ENCODE measurements at regions not wholly inside any gene's neighbourhood (a gene's known extent, or its start where the extent isn't known, plus 50 kb on each side); places are given as distances from the start of the nearest gene placed in this dataset.
A peak's percentile ranks its signal among the peaks of the same experiment; 100 is the strongest.
"Not testable (repeated sequence)": the region's sequence is repeated elsewhere in the genome, so short reads cannot be mapped to it uniquely, and the experiment has no call there.

DNA sequence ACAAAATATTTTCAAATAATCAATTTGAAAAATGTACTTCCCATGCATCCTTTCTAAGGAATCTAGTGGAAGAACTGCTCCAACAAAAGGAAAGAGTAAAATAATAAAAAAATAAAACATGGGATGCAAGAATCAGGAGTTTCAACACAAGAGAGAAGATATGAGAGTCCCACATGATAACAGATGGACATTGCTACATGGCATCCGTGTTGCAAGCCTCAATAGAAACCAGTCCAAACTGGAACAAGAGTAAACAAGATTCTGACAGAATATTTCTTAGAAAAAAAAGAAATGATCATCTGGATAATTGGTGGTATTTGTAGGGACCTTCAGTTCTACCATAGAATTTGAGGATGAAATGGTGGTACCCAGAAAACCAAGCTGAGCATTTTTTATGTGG is 186.8 kb downstream of the FRK start:
- DNase-seq (ENCODE audit: low read depth): no peak

DNA sequence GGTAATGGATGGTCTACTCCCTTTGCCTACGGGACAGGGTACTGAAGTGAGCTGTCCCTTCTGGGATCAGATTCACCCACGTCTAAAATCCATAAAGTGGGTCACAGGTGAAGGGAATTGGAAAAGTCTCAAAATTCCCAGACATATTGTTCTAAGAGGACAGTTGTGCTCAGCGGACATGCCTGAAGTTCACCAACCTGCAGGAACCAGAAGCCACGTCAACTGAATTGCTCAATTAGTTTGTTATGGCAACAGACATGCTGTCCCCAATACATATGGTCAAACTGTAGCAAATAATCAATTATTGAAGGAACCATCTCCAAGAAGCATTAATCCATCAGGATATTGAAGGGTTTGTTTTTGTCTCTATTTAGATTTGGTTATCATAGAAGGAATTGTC is 190.2 kb downstream of the FRK start:
- DNase-seq (ENCODE audit: low read depth): no peak

DNA sequence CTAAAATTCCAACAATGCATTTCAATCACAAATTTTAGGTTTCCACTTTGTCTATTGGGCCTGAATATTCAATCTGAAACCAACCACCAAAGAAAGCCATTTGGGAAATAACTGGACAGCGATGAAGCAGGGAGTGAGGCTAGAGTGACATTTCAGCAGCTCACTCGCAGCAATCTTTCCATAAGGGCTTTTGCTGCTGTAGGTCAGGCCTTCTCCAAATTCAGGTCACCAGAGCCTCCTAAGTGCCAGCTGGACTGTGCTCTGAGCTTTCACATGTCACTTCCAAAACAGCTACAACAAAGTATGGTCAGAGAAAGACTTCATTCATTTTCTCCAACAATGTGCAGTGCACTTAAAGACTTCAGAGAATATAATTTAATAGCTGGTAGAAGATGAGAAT is 194.8 kb downstream of the FRK start:
- DNase-seq (ENCODE audit: low read depth): no peak

DNA sequence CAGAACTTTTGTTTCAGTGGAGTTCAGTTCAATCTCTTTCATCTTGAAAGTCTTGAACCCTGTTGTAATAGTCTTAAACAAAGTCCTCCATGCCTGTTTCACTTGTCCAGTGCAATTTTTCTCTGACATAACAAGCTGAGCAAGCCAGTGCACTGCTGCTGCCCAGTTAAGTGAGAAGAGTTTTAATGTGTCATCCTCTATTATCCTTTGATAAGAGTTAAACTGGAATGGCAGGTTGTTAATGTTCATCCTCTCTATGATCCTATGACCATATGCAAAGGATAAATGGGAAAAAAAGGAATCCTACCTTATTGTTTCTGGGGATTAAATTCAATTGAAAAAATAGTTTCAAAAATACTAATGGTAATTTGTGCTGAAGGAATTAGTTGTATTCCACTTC is 197.5 kb downstream of the FRK start:
- DNase-seq (ENCODE audit: low read depth): no peak

DNA sequence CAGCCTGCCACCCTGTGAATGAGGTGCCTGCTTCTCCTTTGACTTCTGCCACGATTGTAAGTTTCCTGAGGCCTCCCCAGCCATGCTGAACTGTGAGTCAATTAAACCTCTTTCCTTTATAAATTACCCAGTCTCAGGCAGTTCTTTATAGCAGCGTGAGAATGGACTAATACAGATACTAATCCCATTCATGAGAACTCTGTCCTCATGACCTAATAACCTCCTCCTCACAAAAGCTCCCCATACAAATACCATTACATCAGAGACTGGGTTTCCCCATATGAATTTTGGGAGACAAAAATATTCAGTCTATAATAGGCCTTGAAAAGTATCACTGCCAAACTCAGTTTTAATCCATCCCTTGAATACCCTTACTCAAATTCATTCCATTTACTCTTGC is 199.0 kb downstream of the FRK start:
- not testable (repeated sequence) for DNase-seq (ENCODE audit: low read depth)

DNA sequence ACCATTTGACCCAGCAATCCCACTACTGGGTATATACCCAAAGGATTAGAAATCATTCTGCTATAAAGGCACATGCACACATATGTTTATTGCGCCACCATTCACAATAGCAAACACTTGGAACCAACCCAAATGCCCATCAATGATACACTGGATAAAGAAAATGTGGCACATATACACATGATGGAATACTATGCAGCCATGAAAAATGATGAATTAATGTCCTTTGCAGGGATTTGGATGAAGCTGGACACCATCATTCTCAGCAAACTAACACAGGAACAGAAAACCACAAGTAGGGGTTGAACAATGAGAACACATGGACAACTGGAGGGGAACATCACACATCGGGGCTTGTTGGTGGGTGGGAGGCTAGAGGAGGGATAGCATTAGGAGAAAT is 201.1 kb downstream of the FRK start:
- not testable (repeated sequence) for DNase-seq (ENCODE audit: low read depth)

DNA sequence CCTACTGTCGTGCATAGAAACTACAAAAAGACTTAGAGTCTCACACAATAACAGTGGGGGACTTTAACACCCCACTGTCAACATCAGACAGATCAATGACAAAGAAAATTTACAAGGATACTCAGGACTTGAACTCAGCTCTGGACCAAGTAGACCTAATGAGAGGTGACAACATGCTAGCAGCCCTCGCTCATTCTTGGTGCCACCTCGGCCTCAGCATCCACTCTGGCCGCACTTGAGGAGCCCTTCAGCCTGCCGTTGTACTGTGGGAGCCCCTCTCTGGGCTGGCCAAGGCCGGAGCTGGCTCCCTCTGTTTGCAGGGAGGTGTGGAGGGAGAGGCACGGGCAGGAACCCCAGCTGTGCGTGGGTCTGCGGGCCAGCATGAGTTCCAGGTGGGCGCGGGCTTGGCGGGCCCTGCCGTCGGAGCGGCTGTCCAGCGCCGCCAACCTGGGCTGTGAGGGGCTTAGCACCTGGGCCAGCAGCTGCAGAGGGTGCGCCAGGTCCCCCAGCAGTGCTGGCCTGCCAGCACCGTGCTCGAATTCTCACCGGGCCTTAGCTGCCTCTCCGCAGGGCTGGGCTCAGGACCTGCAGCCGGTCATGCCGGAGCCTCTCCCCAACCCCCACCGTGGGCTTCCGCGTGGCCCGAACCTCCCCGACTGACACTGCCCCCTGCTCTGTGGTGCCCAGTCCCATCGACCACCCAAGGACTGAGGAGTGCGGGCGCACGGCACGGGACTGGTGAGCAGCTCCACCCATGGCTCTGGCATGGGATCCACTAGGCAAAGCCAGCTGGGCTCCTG is 205.6 kb downstream of the FRK start:
- DNase-seq (ENCODE audit: low read depth): no peak

DNA sequence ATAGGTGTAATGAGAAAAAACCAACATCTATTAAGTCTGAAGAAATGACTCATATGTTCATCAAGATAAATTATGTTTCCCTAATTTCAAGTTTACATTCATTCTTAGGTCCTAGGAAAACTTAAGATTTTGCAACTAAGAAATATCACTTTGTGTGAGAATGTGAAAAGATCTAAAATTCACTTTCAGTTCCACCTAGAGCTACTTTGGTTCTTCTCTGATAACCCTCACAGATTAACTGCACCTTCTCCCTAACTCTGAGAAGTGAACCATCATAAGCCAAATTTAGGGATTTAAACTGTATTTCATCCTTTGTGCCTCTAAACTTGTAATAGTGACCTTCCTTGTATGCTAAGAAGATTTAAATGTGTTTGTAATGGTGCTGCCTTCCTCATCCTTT is 213.0 kb downstream of the FRK start:
- no peak for DNase-seq (ENCODE audit: low read depth)

DNA sequence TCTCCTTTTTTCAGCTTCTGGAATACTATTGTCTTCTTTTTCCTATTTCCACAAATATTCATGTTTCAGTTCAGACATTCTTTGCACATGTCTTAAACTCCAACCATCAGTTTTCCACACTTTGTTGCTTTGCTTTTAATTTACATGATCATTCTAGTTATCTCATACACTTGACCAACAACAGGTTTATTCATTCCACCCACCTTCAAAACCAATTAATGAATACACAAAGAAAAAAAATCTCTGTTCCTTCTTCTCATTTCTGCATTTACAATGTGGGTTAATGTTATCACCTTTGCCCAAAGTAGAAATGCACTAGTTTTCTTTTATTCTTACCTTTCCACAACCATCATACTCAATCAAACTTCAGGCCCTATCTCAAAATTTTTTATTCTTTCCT is 216.7 kb downstream of the FRK start:
- DNase-seq (ENCODE audit: low read depth): no peak

DNA sequence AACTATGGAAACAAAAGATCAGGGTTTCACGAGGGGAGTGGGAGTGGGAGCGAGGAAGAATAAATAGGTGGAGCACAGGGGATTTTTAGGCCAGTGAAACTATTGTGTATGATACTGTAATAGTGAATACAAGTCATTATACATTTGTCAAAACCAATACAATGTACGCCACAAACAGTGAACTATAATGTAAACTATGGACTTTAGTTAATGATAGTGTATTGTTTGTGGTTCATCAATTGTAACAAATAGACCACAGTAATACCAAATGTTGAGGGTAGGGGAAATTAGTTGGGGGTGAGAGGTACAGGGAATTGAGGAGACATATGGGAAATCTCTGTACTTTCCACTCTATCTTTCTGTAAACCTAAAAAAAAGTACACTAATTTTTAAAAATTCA is 218.4 kb downstream of the FRK start:
- DNase-seq (ENCODE audit: low read depth): no peak

DNA sequence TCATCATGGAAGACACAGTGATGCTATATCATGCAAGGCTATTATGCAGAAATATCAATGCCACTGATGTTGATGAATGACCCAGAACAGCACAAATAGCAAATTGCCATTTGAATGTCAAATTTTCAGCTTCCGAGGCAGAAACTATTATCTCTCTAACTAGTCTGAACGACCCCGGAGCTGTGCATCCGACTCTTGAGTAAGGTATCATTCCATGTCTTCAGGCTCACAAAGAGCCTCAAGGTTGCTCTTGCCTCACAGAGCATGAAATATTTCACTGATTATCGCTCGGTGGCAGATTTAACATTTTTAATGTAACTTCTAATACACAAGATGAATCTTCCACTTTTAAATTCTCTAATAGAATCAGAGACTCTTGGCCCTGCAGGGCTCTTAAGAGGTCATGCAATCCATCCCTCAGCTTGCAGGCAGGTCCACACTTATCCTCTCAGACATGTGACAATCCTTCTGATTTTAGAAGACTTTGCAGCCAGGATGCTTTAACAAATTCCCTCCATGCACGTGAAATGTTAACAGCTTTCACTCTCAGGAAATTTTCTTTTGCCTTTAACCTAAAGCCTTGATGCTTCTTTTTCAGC is 221.0 kb downstream of the FRK start:
- no peak for DNase-seq (ENCODE audit: low read depth)

DNA sequence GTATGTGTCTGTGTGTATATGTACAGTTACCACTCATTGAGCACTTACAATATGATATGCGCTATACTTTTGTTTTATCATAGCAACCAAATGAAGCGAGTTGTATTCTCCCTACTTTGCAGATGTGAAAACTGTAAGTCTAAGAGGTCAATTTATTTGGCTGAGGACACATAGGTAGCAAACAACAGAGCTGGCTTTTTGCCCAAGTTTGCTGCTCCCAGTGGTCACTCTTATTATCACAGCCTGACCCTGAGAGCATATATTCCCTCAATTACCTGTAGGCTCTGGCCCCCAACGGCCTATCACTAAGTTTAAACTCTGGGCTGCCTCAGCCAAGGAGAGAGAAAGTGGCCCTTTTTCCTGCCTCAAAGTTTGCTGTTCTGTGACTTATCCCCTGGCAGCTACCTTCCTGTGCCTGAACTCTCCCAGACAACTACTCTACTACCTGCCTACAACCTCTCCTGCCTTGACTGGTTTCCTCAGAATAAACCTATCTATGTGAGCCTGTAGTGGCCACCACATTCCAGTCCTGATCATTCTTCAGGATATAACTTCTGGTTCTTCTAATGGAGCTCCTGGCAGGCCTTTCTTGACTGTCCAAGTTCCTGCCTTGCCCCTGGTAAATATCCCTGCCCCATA is 221.8 kb downstream of the FRK start:
- peak; percentile 39 for DNase-seq (ENCODE audit: low read depth)

DNA sequence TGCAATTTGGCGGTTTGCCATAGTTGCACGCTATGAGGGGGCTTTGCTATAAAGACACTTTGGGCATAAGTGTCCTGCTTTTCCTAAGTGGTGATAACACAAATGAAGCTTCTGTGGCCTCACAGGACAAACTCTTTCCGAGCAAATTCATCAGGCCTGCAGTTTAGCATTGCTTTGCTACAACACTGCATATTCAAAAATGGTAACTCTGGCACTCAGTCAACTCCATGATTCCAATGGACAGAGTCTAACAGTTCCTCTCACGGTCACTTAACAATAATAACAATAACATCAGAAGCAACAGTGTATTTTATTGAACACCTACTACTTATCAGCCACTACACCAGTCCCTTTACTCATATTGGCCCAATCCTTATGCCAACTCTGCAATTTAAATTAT is 222.5 kb downstream of the FRK start:
- DNase-seq (ENCODE audit: low read depth): no peak

DNA sequence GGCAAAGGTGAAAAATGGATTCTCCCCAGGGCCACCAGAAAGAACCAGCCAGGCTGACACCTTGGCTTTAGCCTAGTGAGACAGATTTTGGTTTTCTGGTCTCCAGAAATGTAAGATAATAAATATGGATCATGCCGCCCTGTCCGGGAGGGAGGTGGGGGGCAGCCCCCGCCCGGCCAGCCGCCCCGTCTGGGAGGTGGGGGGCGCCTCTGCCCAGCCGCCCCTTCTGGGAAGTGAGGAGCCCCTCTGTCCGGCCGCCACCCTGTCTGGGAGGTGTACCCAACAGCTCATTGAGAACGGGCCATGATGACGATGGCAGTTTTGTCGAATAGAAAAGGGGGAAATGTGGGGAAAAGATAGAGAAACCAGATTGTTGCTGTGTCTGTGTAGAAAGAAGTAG is 224.3 kb downstream of the FRK start:
- DNase-seq (ENCODE audit: low read depth): not testable (repeated sequence)

DNA sequence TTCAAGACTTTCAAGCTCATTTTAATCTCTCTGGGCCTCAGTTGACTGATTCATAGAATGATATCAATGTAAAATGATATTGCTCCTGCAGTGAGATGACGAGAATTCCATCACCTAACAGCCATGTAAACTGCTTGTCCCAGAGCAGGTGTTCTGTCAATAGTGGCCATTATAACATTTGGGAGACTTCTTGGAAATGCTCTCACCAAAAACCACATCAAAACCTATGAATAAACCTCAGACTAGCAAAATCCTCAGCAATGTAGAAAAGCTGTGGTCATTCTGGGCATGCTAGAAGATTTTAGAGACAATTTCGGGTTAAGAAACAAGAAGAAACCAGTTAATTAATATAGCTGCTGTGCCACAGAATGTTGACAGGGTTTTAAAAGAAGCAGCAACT is 225.4 kb downstream of the FRK start:
- peak; percentile 5 for DNase-seq (ENCODE audit: low read depth)

DNA sequence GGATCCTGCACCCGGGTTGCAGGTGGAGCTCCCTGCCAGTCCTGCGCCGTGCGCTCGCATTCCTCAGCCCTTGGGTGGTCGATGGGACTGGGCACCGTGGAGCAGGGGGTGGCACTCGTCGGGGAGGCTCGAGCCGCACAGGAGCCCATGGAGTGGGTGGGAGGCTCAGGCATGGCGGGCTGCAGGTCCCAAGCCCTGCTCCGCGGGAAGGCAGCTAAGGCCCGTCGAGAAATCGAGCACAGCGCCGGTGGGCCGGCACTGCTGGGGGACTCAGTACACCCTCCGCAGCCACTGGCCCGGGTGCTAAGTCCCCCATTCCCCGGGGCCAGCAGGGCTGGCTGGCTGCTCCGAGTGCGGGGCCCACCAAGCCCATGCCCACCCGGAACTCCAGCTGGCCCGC is 226.1 kb downstream of the FRK start:
- not testable (repeated sequence) for DNase-seq (ENCODE audit: low read depth)

DNA sequence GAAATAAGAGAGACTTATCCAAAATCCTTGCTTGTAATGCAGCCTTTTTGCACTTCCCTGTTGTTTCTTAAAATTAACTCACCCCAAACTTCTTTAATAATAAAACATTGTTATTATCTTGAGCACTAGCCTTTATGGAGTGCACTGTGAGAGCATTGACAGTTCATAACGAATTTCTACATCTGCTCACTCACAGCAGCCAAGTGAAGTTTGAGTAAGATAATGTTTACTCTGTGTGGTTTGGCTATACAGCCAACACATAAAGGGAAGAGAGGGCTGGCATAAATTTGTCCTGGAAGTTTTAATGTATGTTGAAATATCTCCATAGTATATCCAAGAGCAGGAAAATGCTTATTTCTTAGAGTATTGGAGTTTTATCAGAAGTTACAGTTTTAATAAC is 227.9 kb downstream of the FRK start:
- no peak for DNase-seq (ENCODE audit: low read depth)

DNA sequence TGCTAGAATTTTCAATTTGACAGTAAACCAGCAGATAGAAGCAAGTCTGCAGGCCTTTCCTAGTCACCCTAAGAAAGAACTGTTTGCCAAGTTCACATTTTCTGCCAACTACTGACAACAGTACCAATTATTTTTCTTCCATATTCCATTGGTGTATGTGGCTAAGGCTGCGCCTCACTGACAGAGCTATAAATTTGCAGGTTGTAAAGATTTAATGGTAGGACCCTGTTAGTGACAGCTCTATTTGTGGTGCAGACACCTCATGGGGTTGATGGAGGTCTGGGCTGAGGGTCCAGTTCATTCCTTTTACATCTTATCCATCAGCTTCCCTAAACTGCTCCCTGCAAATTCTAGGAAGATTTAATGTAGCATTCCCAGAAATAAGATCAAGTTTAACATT is 228.5 kb downstream of the FRK start:
- DNase-seq (ENCODE audit: low read depth): no peak

DNA sequence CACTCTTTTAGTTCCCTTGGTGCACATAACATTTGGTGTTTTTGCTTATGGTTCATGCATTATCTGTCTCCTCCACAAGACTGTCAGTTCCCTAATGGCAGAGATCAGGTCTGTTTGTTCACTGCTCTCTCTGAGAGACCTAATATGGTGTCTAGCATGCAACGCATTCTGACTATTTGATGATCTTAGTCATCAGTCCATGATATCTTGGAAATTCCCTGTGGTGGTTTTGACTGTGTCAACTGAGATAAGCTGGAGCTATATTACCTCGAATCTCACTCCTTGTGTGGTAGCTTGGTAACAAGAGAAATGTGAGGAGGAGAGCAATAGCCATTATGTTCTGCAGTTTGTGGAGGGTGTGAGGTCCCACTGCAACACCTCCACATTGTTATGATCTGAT is 229.8 kb downstream of the FRK start:
- DNase-seq (ENCODE audit: low read depth): peak; percentile 17

DNA sequence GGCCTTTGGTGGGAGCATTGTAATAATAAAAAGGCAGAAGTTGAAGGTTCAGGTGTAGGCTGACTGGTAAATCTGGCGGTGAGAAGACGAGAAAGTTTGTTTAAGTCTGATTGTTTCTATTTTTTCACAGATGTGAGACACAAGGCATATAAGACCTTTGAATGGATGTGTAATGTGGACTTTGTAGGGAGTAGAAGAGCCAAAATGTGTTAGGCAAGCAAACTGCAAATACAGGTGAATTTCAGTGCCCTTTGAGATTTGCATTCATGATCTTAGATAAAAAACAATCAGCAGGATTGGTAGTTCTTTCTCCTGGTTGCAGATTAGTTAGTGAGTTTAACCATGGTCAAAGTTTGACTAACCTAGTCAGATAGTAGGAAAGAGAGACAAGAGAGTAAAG is 238.9 kb downstream of the FRK start:
- no peak for DNase-seq (ENCODE audit: low read depth)

DNA sequence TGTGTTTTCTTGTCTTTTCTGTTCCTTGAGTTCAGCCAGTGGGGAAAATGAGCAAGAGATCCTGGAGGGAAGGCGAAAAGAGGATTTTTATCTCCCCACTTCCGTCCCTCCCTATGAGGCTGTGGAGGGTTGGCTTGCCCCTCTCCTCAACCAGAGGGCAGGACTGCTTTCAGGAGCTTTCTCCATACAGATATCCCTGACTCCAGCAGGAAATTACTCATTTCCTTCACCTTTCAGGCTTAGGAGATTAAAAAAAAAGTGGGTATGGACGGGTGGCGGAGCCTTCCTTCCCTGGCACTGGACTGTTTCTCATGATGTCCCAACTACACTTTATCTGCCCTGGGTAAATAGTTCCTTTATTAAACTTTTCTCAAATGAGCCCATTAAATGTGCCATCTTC is 241.2 kb downstream of the FRK start:
- DNase-seq (ENCODE audit: low read depth): no peak

DNA sequence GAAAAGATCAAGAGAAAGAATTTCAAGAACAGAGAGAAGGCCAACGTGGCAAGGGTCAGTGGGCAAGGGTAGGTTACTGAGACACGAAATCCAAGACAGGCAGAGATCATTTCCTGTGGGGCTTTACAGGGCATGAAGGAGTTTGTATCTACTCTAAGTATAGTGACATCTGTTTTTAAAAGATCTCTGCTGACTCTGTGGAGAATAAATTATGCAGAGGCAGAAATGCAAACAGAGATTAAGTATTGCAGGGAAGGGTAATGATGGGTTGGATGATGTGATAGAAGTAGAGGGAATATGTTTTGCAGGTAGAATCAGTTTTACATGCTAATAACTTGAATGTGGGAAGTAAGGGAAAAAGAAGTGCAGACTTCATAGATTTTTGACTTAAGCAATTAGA is 243.5 kb downstream of the FRK start:
- DNase-seq (ENCODE audit: low read depth): no peak

DNA sequence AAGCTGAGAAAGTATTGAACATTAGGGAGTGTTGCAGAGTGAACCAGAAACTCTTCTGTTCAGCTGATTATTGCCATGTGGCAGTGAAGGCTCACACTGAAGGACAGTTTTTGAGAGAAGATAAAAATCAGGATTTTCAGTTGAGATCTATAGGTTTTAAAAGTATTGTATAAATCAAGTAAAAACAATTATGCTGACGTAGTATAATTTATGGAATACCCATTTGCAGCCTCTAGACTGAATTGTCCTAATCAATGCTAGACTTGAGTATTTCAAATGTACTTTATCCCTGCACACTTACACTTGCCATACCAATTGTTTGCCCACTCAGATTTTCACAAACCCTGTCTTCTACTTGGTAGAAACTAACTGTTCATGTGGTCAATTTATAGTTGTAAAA is 245.8 kb downstream of the FRK start:
- DNase-seq (ENCODE audit: low read depth): no peak
